HAP-1 (cell line): ENCODE measurements at regions not wholly inside any gene's neighbourhood (a gene's known extent, or its start where the extent isn't known, plus 50 kb on each side); places are given as distances from the start of the nearest gene placed in this dataset.

ENCODE experiments used
- DNase-seq, 2 experiments: peaks; one replicate each; pipeline ENCODE4 v3.0.0-alpha.2; 2016 to 2020; ENCODE audit warnings: low spot score in 2 of 2
- H3K27me3 ChIP-seq: fragments of 250-450 bp; sonication (Bioruptor Pico); 2 replicates; pipeline ENCODE4 v1.5.1; 2020; ENCODE audit warnings: low read depth, mild to moderate bottlenecking, moderate library complexity
- H3K36me3 ChIP-seq: fragments of 250-450 bp; sonication (Bioruptor Pico); replicated peaks from 2 replicates; pipeline ENCODE4 v1.5.1; 2020; ENCODE audit warnings: mild to moderate bottlenecking
- H3K4me1 ChIP-seq: fragments of 250-450 bp; sonication (Bioruptor Pico); 2 replicates; pipeline ENCODE4 v1.5.1; 2020; ENCODE audit warnings: mild to moderate bottlenecking
- H3K4me3 ChIP-seq: fragments of 250-450 bp; sonication (Bioruptor Pico); 2 replicates; pipeline ENCODE4 v1.5.1; 2020; ENCODE audit warnings: mild to moderate bottlenecking, moderate library complexity
- H3K9me3 ChIP-seq: fragments of 250-450 bp; sonication (Bioruptor Pico); 2 replicates; pipeline ENCODE4 v1.5.1; 2020; ENCODE audit warnings: mild to moderate bottlenecking, moderate library complexity
- in situ Hi-C: fragments of 300-500 bp; cut with MboI; formaldehyde crosslinking; loops from 3 replicates; pipeline ENCODE4 v1.14.3; 2020; ENCODE audit warnings: low sequenced_read_pairs, inconsistent platforms, mixed read lengths

- DNase-seq: no peak
- Histone ChIP-seq H3K4me1 (no peaks in the 10 kb centered on the region), H3K36me3 (no peaks in the 10 kb centered on the region), H3K27me3 (no peaks in the 10 kb centered on the region), H3K4me3 (no peak overlapping the region), H3K9me3 (no peaks in the 10 kb centered on the region)
- in situ Hi-C loops: no loop called here
Observed at GRCh38 chr17:71145486-71145885, 975.3 kb upstream of the SOX9 start.

GRCh38 chr17:71147906-71148305 lies 972.9 kb upstream of the SOX9 start:
- Histone ChIP-seq H3K4me3 (no peak overlapping the region), H3K27me3 (no peaks in the 10 kb centered on the region), H3K4me1 (no peaks in the 10 kb centered on the region), H3K9me3 (no peaks in the 10 kb centered on the region), H3K36me3 (no peaks in the 10 kb centered on the region)
- no peak for DNase-seq
- in situ Hi-C loops: no loop called here

DNA sequence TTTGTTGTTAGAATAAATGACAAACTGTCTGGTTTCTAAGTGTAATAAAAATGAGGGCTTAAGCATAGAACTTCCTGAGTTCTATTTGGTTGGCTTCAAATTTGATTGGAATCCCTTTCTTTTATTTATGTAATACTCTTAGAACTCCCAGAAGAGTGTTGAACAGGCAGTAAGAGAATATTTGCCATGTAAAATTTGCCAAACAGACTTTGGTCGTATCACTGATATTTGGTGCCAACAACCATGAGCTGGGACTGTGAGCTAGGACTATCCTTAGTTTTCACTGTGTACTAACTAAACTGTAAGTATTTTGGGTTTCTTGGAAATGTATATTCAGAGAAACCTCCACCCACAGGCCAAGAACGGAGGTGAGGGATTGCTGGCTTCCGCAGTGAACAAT lies 971.2 kb upstream of the SOX9 start:
- DNase-seq: no peak
- H3K9me3 ChIP-seq: no peaks in the 10 kb centered on the region
- no peaks in the 10 kb centered on the region for H3K4me1 ChIP-seq
- in situ Hi-C loops: no loop called here
- H3K27me3 ChIP-seq: no peaks in the 10 kb centered on the region
- H3K4me3 ChIP-seq: no peak overlapping the region
- H3K36me3 ChIP-seq: no peaks in the 10 kb centered on the region

GRCh38 chr17:71157297-71157696 lies 963.5 kb upstream of the SOX9 start:
- no peak for DNase-seq
- no peaks in the 10 kb centered on the region for H3K4me1 ChIP-seq
- no peaks in the 10 kb centered on the region for H3K36me3 ChIP-seq
- in situ Hi-C loops: no loop called here
- H3K4me3 ChIP-seq: no peak overlapping the region
- H3K27me3 ChIP-seq: no peaks in the 10 kb centered on the region
- no peaks in the 10 kb centered on the region for H3K9me3 ChIP-seq

- H3K9me3 ChIP-seq: no peaks in the 10 kb centered on the region
- H3K36me3 ChIP-seq: no peaks in the 10 kb centered on the region
- in situ Hi-C loops: no loop called here
Observed at GRCh38 chr17:71158437-71158836, 962.4 kb upstream of the SOX9 start.

DNA sequence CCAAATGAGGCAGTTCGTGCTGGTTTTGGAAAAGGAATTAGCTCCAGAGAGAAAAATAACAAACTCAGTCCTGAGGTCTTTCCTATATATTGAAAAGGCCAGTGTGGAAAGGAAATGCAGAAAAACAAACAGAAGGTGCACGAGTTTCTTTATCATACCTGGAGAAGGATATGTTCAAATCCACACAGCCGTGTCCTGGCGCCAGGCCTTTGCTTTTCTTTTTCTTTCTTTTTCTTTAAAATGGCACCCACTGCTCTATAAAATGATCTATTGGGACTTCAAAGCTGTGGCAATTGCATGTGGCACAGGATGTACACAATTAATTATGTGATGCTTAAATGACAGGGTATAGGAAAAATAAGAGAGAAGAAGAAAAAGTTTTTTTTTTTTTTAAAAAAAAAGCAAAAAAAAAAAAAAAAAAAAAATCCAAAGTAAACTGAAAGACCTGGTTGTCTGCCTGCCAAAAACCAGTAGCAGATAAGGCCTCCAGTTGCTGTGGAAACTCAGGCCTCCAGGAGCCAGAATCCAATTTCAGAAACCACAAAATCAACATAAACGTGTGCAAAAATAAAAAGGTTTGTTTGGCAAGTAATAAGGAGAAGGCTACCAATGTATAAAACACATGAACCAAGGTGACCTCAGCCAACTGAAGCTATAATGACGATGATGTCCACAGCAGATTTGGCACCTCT lies 957.6 kb upstream of the SOX9 start:
- Histone ChIP-seq H3K27me3 (no peaks in the 10 kb centered on the region), H3K36me3 (no peaks in the 10 kb centered on the region), H3K9me3 (no peaks in the 10 kb centered on the region), H3K4me3 (no peak overlapping the region), H3K4me1 (no peaks in the 10 kb centered on the region)
- in situ Hi-C loops: no loop called here
- DNase-seq: no peak

More at GRCh38 chr17:71158437-71158836, 962.4 kb upstream of the SOX9 start:
- no peak for DNase-seq
- no peak overlapping the region for H3K4me3 ChIP-seq
- H3K27me3 ChIP-seq: no peaks in the 10 kb centered on the region
- H3K4me1 ChIP-seq: no peaks in the 10 kb centered on the region

DNA sequence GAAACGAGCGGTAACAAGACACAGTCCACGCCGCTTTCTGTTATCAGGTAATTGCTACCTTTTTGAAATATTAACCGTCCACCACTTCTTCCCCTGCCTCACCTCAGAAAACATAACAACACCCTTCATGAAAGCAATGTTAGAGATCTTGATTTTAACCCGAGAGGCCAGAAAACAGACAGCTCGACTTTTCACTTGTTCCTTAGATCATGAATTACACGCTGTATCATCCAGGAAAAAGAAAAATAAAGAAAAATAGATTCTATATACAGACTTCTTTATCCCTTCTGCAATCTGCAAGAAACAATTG lies 957.1 kb upstream of the SOX9 start:
- no peaks in the 10 kb centered on the region for H3K27me3 ChIP-seq
- no peak for DNase-seq
- no peak overlapping the region for H3K4me3 ChIP-seq
- H3K9me3 ChIP-seq: no peaks in the 10 kb centered on the region
- in situ Hi-C loops: no loop called here
- no peaks in the 10 kb centered on the region for H3K4me1 ChIP-seq
- no peaks in the 10 kb centered on the region for H3K36me3 ChIP-seq

- no peaks in the 10 kb centered on the region for H3K27me3 ChIP-seq
- no peak for DNase-seq
- no peak overlapping the region for H3K4me3 ChIP-seq
- no peaks in the 10 kb centered on the region for H3K36me3 ChIP-seq
- no peaks in the 10 kb centered on the region for H3K4me1 ChIP-seq
- no peaks in the 10 kb centered on the region for H3K9me3 ChIP-seq
- in situ Hi-C loops: no loop called here
Observed at GRCh38 chr17:71164561-71164960, 956.3 kb upstream of the SOX9 start.

DNA sequence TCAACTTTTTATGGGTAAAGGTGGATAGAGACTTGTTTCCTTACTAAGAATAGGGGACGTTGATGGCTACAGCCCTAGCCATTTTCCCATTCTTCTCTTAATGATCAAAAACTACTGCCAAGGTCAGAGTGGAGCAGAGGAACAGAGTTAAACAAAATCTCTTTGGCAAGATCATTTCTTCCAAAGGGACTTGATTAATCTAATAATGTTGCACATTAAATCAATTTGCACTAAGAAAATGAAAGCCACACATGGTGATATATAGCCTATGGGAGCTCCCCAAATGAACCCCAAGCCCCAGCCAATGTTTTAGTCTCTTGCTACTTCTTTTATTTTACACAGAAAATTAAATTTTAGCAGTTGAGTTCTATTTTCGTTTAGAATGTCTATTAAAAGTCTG lies 954.5 kb upstream of the SOX9 start:
- Histone ChIP-seq H3K4me3 (no peak overlapping the region), H3K27me3 (no peaks in the 10 kb centered on the region), H3K36me3 (no peaks in the 10 kb centered on the region), H3K4me1 (no peaks in the 10 kb centered on the region), H3K9me3 (no peaks in the 10 kb centered on the region)
- no peak for DNase-seq
- in situ Hi-C loops: no loop called here

DNA sequence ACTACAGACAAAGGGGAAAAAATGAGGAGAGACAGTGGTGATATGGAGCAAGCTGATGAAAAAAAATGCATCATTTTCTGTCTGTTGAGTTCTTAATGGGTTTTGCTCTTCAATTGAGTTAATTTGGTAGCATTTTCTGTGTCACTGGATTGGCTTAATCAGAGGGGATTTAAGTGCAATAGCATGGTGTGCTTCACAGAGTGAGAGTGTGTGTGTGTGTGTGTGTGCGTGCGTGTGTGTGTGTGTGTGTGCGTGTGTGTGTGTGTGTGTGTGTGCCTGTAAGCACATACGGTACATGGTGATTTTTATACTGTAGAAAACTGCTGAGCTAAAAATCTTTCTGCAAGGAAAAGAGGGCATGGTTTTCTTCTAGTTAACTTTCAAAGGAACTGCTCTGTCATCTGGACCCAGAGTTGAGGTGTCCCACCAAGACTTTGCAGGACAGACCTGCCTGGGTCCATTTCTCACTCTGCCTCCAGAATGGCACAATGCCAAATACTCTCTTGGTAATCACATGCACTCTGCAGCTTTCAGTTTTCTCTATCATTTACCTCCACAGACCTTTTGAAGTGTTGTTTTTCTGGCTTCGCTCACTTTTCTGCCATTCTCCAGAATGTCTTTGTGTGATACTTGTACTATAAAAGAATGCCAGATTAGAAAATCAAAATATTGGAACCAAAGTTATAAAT lies 952.6 kb upstream of the SOX9 start:
- no peak for DNase-seq
- Histone ChIP-seq H3K4me1 (no peaks in the 10 kb centered on the region), H3K27me3 (no peaks in the 10 kb centered on the region), H3K9me3 (no peaks in the 10 kb centered on the region), H3K36me3 (no peaks in the 10 kb centered on the region), H3K4me3 (no peak overlapping the region)
- in situ Hi-C loops: no loop called here

DNA sequence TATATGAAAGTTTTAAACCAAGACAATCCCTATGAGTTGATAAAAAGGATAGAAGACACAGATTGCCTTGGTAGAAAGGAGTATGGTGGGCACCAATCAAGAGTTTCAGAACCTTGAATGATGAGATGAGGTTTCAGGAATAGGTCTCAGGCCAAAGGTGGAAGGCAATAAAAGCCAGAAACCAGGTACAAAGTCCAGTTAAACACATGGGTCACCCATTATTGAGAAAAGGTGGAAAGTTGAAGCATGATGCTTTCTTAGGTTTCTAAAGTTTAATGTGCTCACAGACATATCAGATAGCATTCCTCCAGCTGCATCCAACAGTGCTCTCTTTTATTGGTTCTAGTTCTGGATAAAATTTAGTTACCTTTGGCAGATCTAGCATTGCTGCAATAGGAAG lies 950.8 kb upstream of the SOX9 start:
- in situ Hi-C loops: no loop called here
- Histone ChIP-seq H3K27me3 (no peaks in the 10 kb centered on the region), H3K4me1 (no peaks in the 10 kb centered on the region), H3K9me3 (no peaks in the 10 kb centered on the region), H3K4me3 (no peak overlapping the region), H3K36me3 (no peaks in the 10 kb centered on the region)
- DNase-seq: no peak

GRCh38 chr17:71171270-71171669 lies 949.5 kb upstream of the SOX9 start:
- H3K36me3 ChIP-seq: no peaks in the 10 kb centered on the region
- H3K27me3 ChIP-seq: no peaks in the 10 kb centered on the region
- in situ Hi-C loops: no loop called here
- no peaks in the 10 kb centered on the region for H3K9me3 ChIP-seq
- no peak overlapping the region for H3K4me3 ChIP-seq
- H3K4me1 ChIP-seq: no peaks in the 10 kb centered on the region
- DNase-seq: no peak

- H3K36me3 ChIP-seq: no peaks in the 10 kb centered on the region
- H3K9me3 ChIP-seq: no peaks in the 10 kb centered on the region
- no peaks in the 10 kb centered on the region for H3K27me3 ChIP-seq
- in situ Hi-C loops: no loop called here
- no peaks in the 10 kb centered on the region for H3K4me1 ChIP-seq
- no peak overlapping the region for H3K4me3 ChIP-seq
- no peak for DNase-seq
Observed at GRCh38 chr17:71173991-71174390, 946.8 kb upstream of the SOX9 start.

DNA sequence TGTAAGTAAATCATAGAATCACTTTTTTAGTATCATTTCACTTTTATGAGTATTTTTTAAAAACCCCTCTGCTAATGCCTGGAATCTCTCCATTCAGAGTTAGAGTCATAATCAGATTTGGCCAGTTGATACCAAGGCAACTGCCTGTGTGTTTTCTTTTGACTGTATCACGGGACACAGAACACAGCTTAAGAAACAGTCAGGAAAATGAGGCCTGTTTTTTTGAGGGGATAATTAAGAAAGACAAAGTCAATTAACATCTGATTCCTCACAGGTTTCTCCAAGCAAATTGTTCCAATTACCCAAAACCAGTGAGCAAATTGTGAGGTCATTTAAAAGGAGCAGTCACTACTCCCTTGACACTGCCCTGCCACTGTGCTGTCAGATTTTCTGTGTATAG lies 944.5 kb upstream of the SOX9 start:
- Histone ChIP-seq H3K27me3 (no peaks in the 10 kb centered on the region), H3K9me3 (no peaks in the 10 kb centered on the region), H3K36me3 (no peaks in the 10 kb centered on the region), H3K4me1 (no peaks in the 10 kb centered on the region), H3K4me3 (no peak overlapping the region)
- in situ Hi-C loops: no loop called here
- no peak for DNase-seq

DNA sequence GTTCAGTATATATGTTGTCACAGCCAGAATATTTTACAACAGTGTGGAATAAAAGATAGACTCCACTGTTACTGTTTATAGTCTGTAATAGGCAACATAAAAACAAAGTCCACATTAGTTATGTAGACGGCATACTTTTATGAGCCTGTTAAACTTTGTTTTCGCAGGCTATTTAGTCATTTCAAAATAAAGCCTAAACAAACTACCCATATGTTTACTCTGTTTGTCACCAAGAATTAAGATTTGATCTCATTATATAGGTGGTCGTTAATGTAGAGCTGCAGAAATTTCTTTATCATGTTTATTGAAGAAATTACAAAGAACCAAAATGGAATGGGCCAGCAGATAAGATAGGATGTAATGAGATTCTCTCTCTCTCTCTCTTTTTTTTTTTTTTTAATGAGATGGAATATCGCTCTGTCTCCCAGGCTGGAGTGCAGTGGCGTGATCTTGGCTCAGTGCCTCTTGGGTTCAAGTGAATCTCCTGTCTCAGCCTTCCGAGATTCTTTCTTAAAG lies 943.8 kb upstream of the SOX9 start:
- in situ Hi-C loops: no loop called here
- DNase-seq: no peak
- Histone ChIP-seq H3K4me1 (no peaks in the 10 kb centered on the region), H3K4me3 (no peak overlapping the region), H3K9me3 (no peaks in the 10 kb centered on the region), H3K36me3 (no peaks in the 10 kb centered on the region), H3K27me3 (no peaks in the 10 kb centered on the region)
